H1 (cell line): ENCODE measurements at regions not wholly inside any gene's neighbourhood (a gene's known extent, or its start where the extent isn't known, plus 50 kb on each side); places are given as distances from the start of the nearest gene placed in this dataset.

Experiments
- CTCF ChIA-PET: fragments of 300-600 bp; sonication (Branson Sonifier 250); formaldehyde crosslinking; loops from one replicate; lab custom pipeline; 2021; ENCODE audit not compliant: partially characterized antibody; lab: Charles Lee
- POLR2A ChIA-PET: fragments of 300-600 bp; sonication (Branson Sonifier 250); formaldehyde crosslinking; loops from one replicate; lab custom pipeline; 2021; ENCODE audit warnings: inconsistent platforms; ENCODE audit not compliant: partially characterized antibody; lab: Charles Lee
- DNase-seq, 2 experiments: peaks; one replicate each; pipeline versions ENCODE4 v3.0.0 to v3.0.0-alpha.2; 2010 to 2022; ENCODE audit warnings: low spot score in 2 of 2, low read depth in 1 of 2, mixed read lengths in 1 of 2
- FAIRE-seq: peaks from 2 replicates; lab custom pipeline; 2011; peaks lifted over from hg19 to GRCh38; lab: Jason Lieb, UNC
- H2AFZ ChIP-seq: 2 replicates; pipeline ENCODE4 v1.8.1; 2012; ENCODE audit warnings: low read length, inconsistent platforms
- H2AK5ac ChIP-seq: 2 replicates; pipeline ENCODE4 v1.6.1; 2013; ENCODE audit warnings: low read depth, low read length
- H2BK120ac ChIP-seq: replicated peaks from 2 replicates; pipeline ENCODE3; 2013; ENCODE audit warnings: low read depth, low read length, inconsistent platforms
- H2BK12ac ChIP-seq: 2 replicates; pipeline ENCODE4 v1.6.1; 2013; ENCODE audit warnings: low read depth, low read length
- H2BK15ac ChIP-seq: 2 replicates; pipeline ENCODE4 v1.6.1; 2013; ENCODE audit warnings: low read length
- H2BK20ac ChIP-seq: 2 replicates; pipeline ENCODE4 v1.6.1; 2013; ENCODE audit warnings: low read length
- H2BK5ac ChIP-seq: 2 replicates; pipeline ENCODE4 v1.6.1; 2013; ENCODE audit warnings: low read depth, low read length
- H3K14ac ChIP-seq: 2 replicates; pipeline ENCODE4 v1.6.1; 2013; ENCODE audit warnings: inconsistent platforms; ENCODE audit not compliant: insufficient read length
- H3K18ac ChIP-seq: 2 replicates; pipeline ENCODE4 v1.6.1; 2013; ENCODE audit warnings: low read length; ENCODE audit errors: extremely low read depth
- H3K23ac ChIP-seq: 2 replicates; pipeline ENCODE4 v1.6.1; 2013; ENCODE audit warnings: inconsistent platforms; ENCODE audit not compliant: insufficient read length
- H3K23me2 ChIP-seq: 2 replicates; pipeline ENCODE4 v1.6.1; 2013; ENCODE audit warnings: low read depth, low read length
- H3K27ac ChIP-seq: 2 replicates; pipeline ENCODE4 v1.6.1; 2011; ENCODE audit warnings: low read depth, low read length, inconsistent platforms
- H3K27me3 ChIP-seq, 4 experiments: replicated peaks in 1 of 4; 1 replicate in 1 of 4; 2 replicates in 3 of 4; pipeline versions ENCODE4 v1.6.1 to v1.8.1; 2011 to 2013; ENCODE audit warnings: low read length in 3 of 4, mild to moderate bottlenecking in 3 of 4, inconsistent platforms in 2 of 4, mixed read lengths in 2 of 4, moderate library complexity in 1 of 4; ENCODE audit not compliant: control insufficient read depth in 3 of 4, insufficient read depth in 3 of 4; ENCODE audit errors: extremely low read depth in 1 of 4
- H3K36me3 ChIP-seq, 4 experiments: 2 replicates each; pipeline versions ENCODE4 v1.6.1 to v1.8.1; 2011 to 2013; ENCODE audit warnings: mild to moderate bottlenecking in 4 of 4, low read length in 3 of 4, moderate library complexity in 2 of 4, control low read depth in 1 of 4, inconsistent platforms in 1 of 4; ENCODE audit not compliant: insufficient read depth in 4 of 4, control insufficient read depth in 2 of 4
- H3K4ac ChIP-seq: replicated peaks from 2 replicates; pipeline ENCODE3; 2013; ENCODE audit warnings: low read length, low read depth, mixed read lengths, inconsistent platforms; ENCODE audit not compliant: insufficient read length
- H3K4me1 ChIP-seq, 4 experiments: replicated peaks in 1 of 4; 1 replicate in 1 of 4; 2 replicates in 3 of 4; pipeline versions ENCODE4 v1.6.1 to v1.8.1; 2011 to 2013; ENCODE audit warnings: low read length in 3 of 4, inconsistent platforms in 2 of 4, mixed read lengths in 1 of 4; ENCODE audit not compliant: insufficient read depth in 4 of 4, control insufficient read depth in 3 of 4
- H3K4me2 ChIP-seq, 2 experiments: 2 replicates each; pipeline versions ENCODE4 v1.6.1 to v1.8.1; 2011 to 2013; ENCODE audit warnings: low read depth in 2 of 2, low read length in 2 of 2, control low read depth in 1 of 2, inconsistent platforms in 1 of 2, mild to moderate bottlenecking in 1 of 2; ENCODE audit not compliant: insufficient read depth in 1 of 2
- H3K4me3 ChIP-seq, 4 experiments: fragments of 200-600, 300-600 bp in 1 of 4; sonication (generic), shearing (Covaris generic), sonication (Bioruptor Twin) in 1 of 4; 2 replicates each; pipeline versions ENCODE4 v1.5.1 to v1.8.1; 2011 to 2016; ENCODE audit warnings: low read length in 4 of 4, low read depth in 3 of 4, control low read depth in 2 of 4, inconsistent platforms in 2 of 4, mild to moderate bottlenecking in 2 of 4, mixed read lengths in 1 of 4, moderate library complexity in 1 of 4; ENCODE audit not compliant: insufficient read depth in 2 of 4; ENCODE audit errors: extremely low read depth in 1 of 4
- H3K56ac ChIP-seq: replicated peaks from 2 replicates; pipeline ENCODE3; 2013; ENCODE audit warnings: low read depth, mild to moderate bottlenecking, mixed read lengths, low read length, inconsistent platforms; ENCODE audit not compliant: insufficient read length
- H3K79me1 ChIP-seq: 2 replicates; pipeline ENCODE4 v1.6.1; 2013; ENCODE audit warnings: low read depth, low read length, control low read depth
- H3K79me2 ChIP-seq, 2 experiments: 2 replicates each; pipeline versions ENCODE4 v1.6.1 to v1.8.1; 2012 to 2013; ENCODE audit warnings: low read length in 2 of 2, mild to moderate bottlenecking in 2 of 2, inconsistent platforms in 1 of 2; ENCODE audit not compliant: insufficient read depth in 2 of 2, control insufficient read depth in 1 of 2
- H3K9ac ChIP-seq, 4 experiments: replicated peaks in 1 of 4; 1 replicate in 1 of 4; 2 replicates in 3 of 4; pipeline versions ENCODE4 v1.6.1 to v1.8.1; 2011 to 2013; ENCODE audit warnings: low read depth in 3 of 4, low read length in 3 of 4, control low read depth in 2 of 4, mild to moderate bottlenecking in 2 of 4, moderate library complexity in 2 of 4, inconsistent platforms in 1 of 4; ENCODE audit errors: extremely low read depth in 1 of 4
- H3K9me3 ChIP-seq, 2 experiments: 2 replicates each; pipeline versions ENCODE4 v1.6.1 to v1.8.1; 2012 to 2013; ENCODE audit warnings: mild to moderate bottlenecking in 2 of 2, moderate library complexity in 2 of 2, control low read depth in 1 of 2, inconsistent platforms in 1 of 2, low read depth in 1 of 2, low read length in 1 of 2, mixed read lengths in 1 of 2; ENCODE audit not compliant: insufficient read depth in 2 of 2
- H4K20me1 ChIP-seq, 2 experiments: replicated peaks in 1 of 2; 2 replicates each; pipeline versions ENCODE3 to v1.8.1; 2011 to 2013; ENCODE audit warnings: inconsistent platforms in 2 of 2, low read length in 2 of 2, mild to moderate bottlenecking in 1 of 2; ENCODE audit not compliant: insufficient read depth in 2 of 2, control insufficient read depth in 1 of 2
- H4K5ac ChIP-seq: 2 replicates; pipeline ENCODE4 v1.6.1; 2013; ENCODE audit warnings: low read length, low read depth, mixed read lengths, inconsistent platforms; ENCODE audit not compliant: insufficient read length
- H4K8ac ChIP-seq: 2 replicates; pipeline ENCODE4 v1.8.0; 2013; ENCODE audit warnings: mild to moderate bottlenecking, moderate library complexity, low read length, inconsistent platforms; ENCODE audit not compliant: insufficient read depth; ENCODE audit errors: extremely low read depth
- H4K91ac ChIP-seq: replicated peaks from 2 replicates; pipeline ENCODE3; 2013; ENCODE audit warnings: low read length, mixed read lengths, inconsistent platforms; ENCODE audit not compliant: insufficient read length
- ATF2 ChIP-seq: IDR thresholded peaks from 2 replicates; pipeline ENCODE4 v1.6.1; 2012; ENCODE audit warnings: low read length, inconsistent platforms
- CBX8 ChIP-seq: fragments of 300-800, 300-1000 bp; sonication (generic); IDR thresholded peaks from 2 replicates; pipeline ENCODE4 v1.7.1; 2016; ENCODE audit warnings: low read depth, low read length, borderline replicate concordance
- JUN ChIP-seq: IDR thresholded peaks from 2 replicates; pipeline ENCODE4 v1.6.1; 2011; ENCODE audit warnings: low read depth, mild to moderate bottlenecking, improper control_type of control experiment, low read length
- JUND ChIP-seq: IDR thresholded peaks from 2 replicates; pipeline ENCODE4 v1.6.1; 2011; ENCODE audit warnings: mild to moderate bottlenecking, improper control_type of control experiment, low read length
- KDM1A ChIP-seq: fragments of 200-600, 300-600 bp; sonication (generic); IDR thresholded peaks from 2 replicates; pipeline ENCODE4 v1.7.1; 2016; ENCODE audit warnings: mild to moderate bottlenecking, low read length, borderline replicate concordance
- KDM5A ChIP-seq: fragments of 200-600 bp; IDR thresholded peaks from 2 replicates; pipeline ENCODE4 v1.7.1; 2012; ENCODE audit warnings: mild to moderate bottlenecking, low read length, inconsistent platforms, mixed read lengths
- MAX ChIP-seq: IDR thresholded peaks from 2 replicates; pipeline ENCODE4 v1.6.1; 2012; ENCODE audit warnings: inconsistent platforms
- NRF1 ChIP-seq: IDR thresholded peaks from 2 replicates; pipeline ENCODE4 v1.6.1; 2011; ENCODE audit warnings: mild to moderate bottlenecking, low read depth, low read length, improper control_type of control experiment
- POU5F1 ChIP-seq: IDR thresholded peaks from 2 replicates; pipeline ENCODE4 v1.6.1; 2011; ENCODE audit warnings: low read depth, mild to moderate bottlenecking, low read length, moderate library complexity
- RFX5 ChIP-seq: IDR thresholded peaks from 2 replicates; pipeline ENCODE4 v1.6.1; 2011; ENCODE audit warnings: low read depth, low read length, improper control_type of control experiment, borderline replicate concordance
- RNF2 ChIP-seq: fragments of 200-900, 300-1000 bp; sonication (generic); IDR thresholded peaks from 2 replicates; pipeline ENCODE4 v1.7.1; 2016; ENCODE audit warnings: borderline replicate concordance, low read depth, mild to moderate bottlenecking, antibody characterized with exemption, low read length; ENCODE audit not compliant: poor library complexity, severe bottlenecking; ENCODE audit errors: missing control alignments
- SIRT6 ChIP-seq: IDR thresholded peaks from one replicate; pipeline ENCODE4 v1.7.1; 2012; ENCODE audit warnings: low read length, inconsistent platforms
- SP4 ChIP-seq: IDR thresholded peaks from 2 replicates; pipeline ENCODE4 v1.6.1; 2012; ENCODE audit warnings: low read length, inconsistent platforms
- SUZ12 ChIP-seq: fragments of 200-600 bp; sonication (generic); IDR thresholded peaks from 2 replicates; pipeline ENCODE4 v1.6.1; 2012; ENCODE audit warnings: mild to moderate bottlenecking, inconsistent platforms, low read length, moderate library complexity, mixed read lengths
- WGBS, 2 experiments: shearing (Covaris generic) in 1 of 2; methylation state at CpG; one replicate each; pipeline versions ENCODE4 v1.1.6 to v1.1.7; 2013 to 2015; ENCODE audit warnings: low lambda C conversion rate in 2 of 2, mixed read lengths in 2 of 2, inconsistent platforms in 1 of 2, low coverage in 1 of 2, missing lambda C conversion rate in 1 of 2; ENCODE audit not compliant: insufficient replicate concordance in 2 of 2, insufficient coverage in 1 of 2, insufficient read length in 1 of 2; ENCODE audit errors: extremely low coverage in 1 of 2, missing lambda C conversion rate in 1 of 2; 5-methylcytosine and 5-hydroxymethylcytosine counted together

GRCh38 chr3:101944308-101944707 is 95.0 kb downstream of the NFKBIZ start:
- WGBS, 2 experiments = 92% methylated on average over 3 of the region's 3 CpGs; no CpG with 5 or more reads in 1 of the 2 experiments
- ChIA-PET CTCF (no interaction called here), POLR2A (no interaction called here)
- Histone ChIP-seq H3K36me3 (no peaks in the 10 kb centered on the region), H2AFZ (no peak overlapping the region), H3K27me3 (no peaks in the 10 kb centered on the region), H3K4me1 (peaks cover 0 to 3% (median 1%) of the 10 kb centered on the region in 4 experiments; a peak in 2 of 7 replicates), H3K27ac (no peak overlapping the region), H4K5ac (no peak overlapping the region), H2BK12ac (no peak overlapping the region), H2BK5ac (no peak overlapping the region), H3K9ac (no peak overlapping the region), H3K56ac (no peak overlapping the region), H3K79me2 (no peaks in the 10 kb centered on the region), H3K9me3 (no peaks in the 10 kb centered on the region), H3K23ac (no peak overlapping the region), H2BK120ac (no peak overlapping the region), H3K79me1 (no peaks in the 10 kb centered on the region), H3K14ac (no peak overlapping the region), H3K4ac (no peak overlapping the region), H4K20me1 (no peaks in the 10 kb centered on the region), H4K8ac (no peak overlapping the region), H3K23me2 (no peaks in the 10 kb centered on the region), H4K91ac (no peak overlapping the region), H3K4me2 (no peak overlapping the region), H2BK15ac (no peak overlapping the region), H2AK5ac (no peak overlapping the region), H3K18ac (no peak overlapping the region), H2BK20ac (no peak overlapping the region), H3K4me3 (no peak overlapping the region)
- FAIRE-seq (no peak), DNase-seq (no peak)
- TF ChIP-seq KDM5A (no peak), SP4 (no peak), SIRT6 (no peak), RNF2 (no peak), JUN (no peak), MAX (no peak), POU5F1 (no peak), NRF1 (no peak), RFX5 (no peak), KDM1A (no peak), CBX8 (no peak), SUZ12 (no peak), JUND (no peak), ATF2 (no peak)
